K562 (cell line): ENCODE measurements at regions not wholly inside any gene's neighbourhood (a gene's known extent, or its start where the extent isn't known, plus 50 kb on each side); places are given as distances from the start of the nearest gene placed in this dataset.
"Not testable (repeated sequence)": the region's sequence is repeated elsewhere in the genome, so short reads cannot be mapped to it uniquely, and the experiment has no call there.

Source experiments
- ATAC-seq: fragments of 200-7000 bp; cut with Tn5 transposase; 3 replicates; pipeline ENCODE4 v1.9.1; 2020; ENCODE audit warnings: moderate library complexity
- BruUV-seq: library from RNA; stranded (reverse); fragments of 400-500 nt; replicated peaks from 2 replicates; lab custom pipeline; 2021; lab: Mats Ljungman, UMichigan
- CTCF ChIA-PET: fragments of 300-600 bp; formaldehyde crosslinking; extraction: SDS; loops from one replicate; lab custom pipeline; 2021; ENCODE audit warnings: low intra/inter-chr PET ratio; lab: Yijun Ruan, JAX
- POLR2A ChIA-PET: fragments of 300-600, 350-650 bp; sonication (Branson Sonifier 250); formaldehyde crosslinking; extraction: SDS; loops from one replicate; lab custom pipeline; 2021; ENCODE audit warnings: antibody characterized with exemption, inconsistent platforms; lab: Yijun Ruan, JAX
- DNase-seq, 4 experiments: peaks; one replicate each; pipeline versions ENCODE4 v3.0.0 to v3.0.0-alpha.2; 2011 to 2018; ENCODE audit warnings: low spot score in 3 of 4, mixed read lengths in 3 of 4; ENCODE audit errors: extremely low read depth in 1 of 4
- FAIRE-seq: peaks from 2 replicates; lab custom pipeline; 2011; peaks lifted over from hg19 to GRCh38; lab: Jason Lieb, UNC
- H2AFZ ChIP-seq: 2 replicates; pipeline ENCODE4 v1.6.0; 2011; ENCODE audit warnings: low read depth, low read length, control low read depth, inconsistent platforms
- H3K27ac ChIP-seq: fragments of 200-600 bp; 3 replicates; pipeline ENCODE4 v1.8.0; 2011; ENCODE audit warnings: low read depth, mild to moderate bottlenecking, control low read depth, inconsistent platforms, low read length, moderate library complexity, mixed read lengths; ENCODE audit errors: extremely low read depth
- H3K27me3 ChIP-seq, 2 experiments: fragments of 300-600 bp in 1 of 2; 2 replicates in 1 of 2; 3 replicates in 1 of 2; pipeline versions ENCODE4 v1.6.0 to v1.8.0; 2011; ENCODE audit warnings: inconsistent platforms in 2 of 2, low read length in 2 of 2, mild to moderate bottlenecking in 1 of 2, mixed read lengths in 1 of 2, moderate library complexity in 1 of 2; ENCODE audit not compliant: control insufficient read depth in 2 of 2, insufficient read depth in 2 of 2
- H3K36me3 ChIP-seq: fragments of 300-600 bp; 3 replicates; pipeline ENCODE4 v1.8.0; 2011; ENCODE audit warnings: mild to moderate bottlenecking, low read length, inconsistent platforms; ENCODE audit not compliant: control insufficient read depth, insufficient read depth
- H3K4me1 ChIP-seq, 2 experiments: fragments of 200-600 bp in 1 of 2; replicated peaks in 1 of 2; 2 replicates in 1 of 2; 3 replicates in 1 of 2; pipeline versions ENCODE4 v1.5.1 to v1.8.0; 2011; ENCODE audit warnings: inconsistent platforms in 2 of 2, low read length in 2 of 2, mild to moderate bottlenecking in 1 of 2, mixed read lengths in 1 of 2, moderate library complexity in 1 of 2; ENCODE audit not compliant: control insufficient read depth in 2 of 2, insufficient read depth in 2 of 2
- H3K4me2 ChIP-seq: 2 replicates; pipeline ENCODE4 v1.6.1; 2011; ENCODE audit warnings: low read length, control low read depth, inconsistent platforms, mixed read lengths; ENCODE audit not compliant: insufficient read depth
- H3K4me3 ChIP-seq: fragments of 200-600 bp; sonication (generic), shearing (Covaris generic); 2 replicates; pipeline ENCODE4 v1.5.1; 2016; ENCODE audit warnings: control low read depth, inconsistent platforms
- H3K79me2 ChIP-seq: fragments of 200-600 bp; 3 replicates; pipeline ENCODE4 v1.8.0; 2011; ENCODE audit warnings: low read length, inconsistent platforms; ENCODE audit not compliant: control insufficient read depth, insufficient read depth
- H3K9ac ChIP-seq, 2 experiments: 2 replicates each; pipeline versions ENCODE4 v1.6.0 to v1.6.1; 2011; ENCODE audit warnings: low read depth in 2 of 2, low read length in 2 of 2, control low read depth in 1 of 2, inconsistent platforms in 1 of 2, mild to moderate bottlenecking in 1 of 2, mixed read lengths in 1 of 2; ENCODE audit not compliant: insufficient read depth in 1 of 2
- H3K9me1 ChIP-seq: one replicate; pipeline ENCODE4 v1.6.0; 2011; ENCODE audit warnings: inconsistent platforms, mild to moderate bottlenecking, low read length, moderate library complexity; ENCODE audit not compliant: control insufficient read depth, insufficient read depth
- H3K9me3 ChIP-seq: replicated peaks from 2 replicates; pipeline ENCODE4 v1.5.1; 2011; ENCODE audit warnings: low read depth, low read length, inconsistent platforms; ENCODE audit not compliant: control insufficient read depth, insufficient read depth
- H4K20me1 ChIP-seq: replicated peaks from 2 replicates; pipeline ENCODE4 v1.6.1; 2011; ENCODE audit warnings: low read length, inconsistent platforms, mixed read lengths; ENCODE audit not compliant: control insufficient read depth, insufficient read depth
- RAD21 ChIP-seq, 2 experiments: fragments of 250-450 bp in 1 of 2; fragments of 450-650 bp in 1 of 2; sonication (Bioruptor Pico) in 1 of 2; formaldehyde crosslinking in 1 of 2; IDR thresholded peaks in 1 of 2; conservative IDR thresholded peaks in 1 of 2; 2 replicates each; pipeline versions ENCODE4 v1.4.0 to v1.8.0; 2020 to 2022; ENCODE audit warnings: mild to moderate bottlenecking in 2 of 2, moderate library complexity in 1 of 2
- WGBS: fragments of 100-300 bp; shearing (Covaris generic); methylation state at CpG from one replicate; pipeline ENCODE4 v1.1.6; 2016; ENCODE audit warnings: low coverage, mixed read lengths; ENCODE audit not compliant: insufficient coverage; ENCODE audit errors: missing lambda C conversion rate; 5-methylcytosine and 5-hydroxymethylcytosine counted together
- in situ Hi-C: fragments of 300-500 bp; cut with MboI; formaldehyde crosslinking; loops from 4 replicates; pipeline ENCODE4 v1.15.0; 2018; ENCODE audit warnings: inconsistent platforms, mixed read lengths
- intact Hi-C: fragments of 100-400 bp; cut with micrococcal nuclease; formaldehyde crosslinking; loops from 2 replicates; pipeline ENCODE4 v1.14.2; 2022

DNA sequence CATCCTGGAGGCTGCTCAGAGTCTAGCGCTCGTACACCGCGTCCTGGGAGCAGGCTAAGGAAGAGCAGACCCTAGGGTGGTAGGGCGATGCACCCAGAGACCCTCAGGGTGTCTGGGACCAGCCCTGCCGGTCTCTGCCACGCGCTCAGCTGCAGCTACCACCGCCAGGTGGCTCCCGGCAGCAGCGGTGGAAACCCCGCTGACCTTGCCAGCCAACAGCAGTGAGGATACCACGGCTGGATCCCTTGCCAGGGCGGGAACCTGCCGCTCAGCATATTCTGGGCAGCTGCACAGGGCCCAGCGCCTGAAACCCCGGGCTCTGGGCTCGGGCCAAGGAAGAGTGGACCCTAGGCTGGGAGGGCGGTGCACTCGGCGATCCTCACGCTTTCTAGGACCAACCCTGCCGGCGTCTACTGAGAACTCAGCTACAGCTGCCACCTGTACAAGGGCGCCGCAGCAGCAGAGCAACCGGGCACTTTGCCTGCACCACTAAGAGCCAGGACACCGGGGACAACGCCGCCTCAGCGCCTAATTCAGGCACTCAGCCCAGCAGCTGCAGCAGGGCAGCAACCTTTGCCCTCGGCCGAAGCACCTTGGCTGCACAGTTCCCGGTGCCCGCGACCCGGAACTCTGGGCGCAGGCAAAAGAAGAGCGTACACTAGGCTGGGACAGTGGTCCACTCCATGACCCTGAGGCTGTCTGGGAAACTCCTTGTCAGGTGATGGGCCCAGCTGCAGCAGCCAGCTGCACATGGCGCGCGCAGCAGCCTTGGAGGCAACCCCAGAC lies 80.8 kb downstream of the POTEB2 start:
- H3K27ac ChIP-seq, H4K20me1 ChIP-seq, H3K4me1 ChIP-seq, H3K9me3 ChIP-seq, H3K4me2 ChIP-seq, ATAC-seq, BruUV-seq, POLR2A ChIA-PET, H3K79me2 ChIP-seq, H3K9me1 ChIP-seq, H2AFZ ChIP-seq, H3K4me3 ChIP-seq, intact Hi-C loops, H3K27me3 ChIP-seq, DNase-seq, H3K9ac ChIP-seq, FAIRE-seq, CTCF ChIA-PET, H3K36me3 ChIP-seq: not testable (repeated sequence)
- WGBS, result no CpG with 5 or more reads among the region's 42 CpGs
- in situ Hi-C loops, result loop anchor here (25.0 kb wide), 2 partner anchors 477 to 1452 kb away; no protein-coding TSS in a partner anchor
- TF ChIP-seq RAD21 (CRISPR knock-in tag; conservative IDR thresholded peaks at IDR 0.05 in 1 of 2, IDR thresholded peaks at IDR 0.05 in 1 of 2), result peak in 1 of 2 experiments; percentile 11; a peak in 1 of 4 replicates
- TF ChIP-seq, all 486 proteins: peak for 1; not testable (repeated sequence) for 485

DNA sequence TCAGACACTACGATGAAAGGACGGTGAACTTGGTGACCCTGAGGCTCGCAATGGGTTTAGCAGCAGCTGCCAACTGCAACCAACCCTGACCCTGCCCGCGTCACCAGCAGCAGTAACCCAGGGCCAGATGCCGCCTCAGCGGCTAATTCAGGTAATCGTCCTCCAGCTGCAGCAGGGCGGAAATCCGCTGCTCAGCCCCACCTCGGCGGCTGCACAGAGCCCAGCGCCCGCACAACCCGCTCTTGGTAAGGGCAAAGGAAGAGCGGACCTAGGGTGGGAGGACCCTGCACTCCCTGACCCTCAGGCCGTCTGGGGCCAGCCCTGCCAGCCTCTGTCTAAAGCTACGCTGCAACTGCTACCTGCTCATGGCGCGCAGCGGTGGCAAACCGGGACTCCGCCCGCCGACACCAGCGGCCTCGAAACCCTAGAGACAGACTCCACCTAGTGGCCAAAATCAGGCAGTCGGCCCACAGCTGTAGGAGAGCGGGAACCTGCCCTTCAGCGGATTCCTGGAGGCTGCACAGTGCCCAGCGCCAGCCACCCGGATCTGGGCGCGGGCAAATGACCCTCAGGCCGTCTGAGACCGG lies 82.4 kb downstream of the POTEB2 start:
- H3K27ac ChIP-seq, intact Hi-C loops, CTCF ChIA-PET, H3K36me3 ChIP-seq, DNase-seq, H3K4me3 ChIP-seq, H3K4me1 ChIP-seq, ATAC-seq, H4K20me1 ChIP-seq, H3K9ac ChIP-seq, H3K79me2 ChIP-seq, H3K27me3 ChIP-seq, H2AFZ ChIP-seq, H3K9me3 ChIP-seq, H3K9me1 ChIP-seq, BruUV-seq, H3K4me2 ChIP-seq, POLR2A ChIA-PET, FAIRE-seq: not testable (repeated sequence)
- WGBS, result 0% methylated on average over 4 of the region's 36 CpGs
- in situ Hi-C loops, result loop anchor here (25.0 kb wide), 2 partner anchors 479 to 1454 kb away; no protein-coding TSS in a partner anchor

GRCh38 chr15:20775412-20775811 lies 90.7 kb downstream of the POTEB2 start:
- FAIRE-seq, ATAC-seq: not testable (repeated sequence)
- in situ Hi-C loops, result loop anchor here (25.0 kb wide), 2 partner anchors 487 to 1462 kb away; no protein-coding TSS in a partner anchor

More at GRCh38 chr15:20775412-20775811, 90.7 kb downstream of the POTEB2 start:
- H3K27me3 ChIP-seq, DNase-seq, H4K20me1 ChIP-seq, POLR2A ChIA-PET, H2AFZ ChIP-seq, intact Hi-C loops, H3K4me2 ChIP-seq, H3K27ac ChIP-seq, H3K79me2 ChIP-seq, H3K4me1 ChIP-seq, H3K9ac ChIP-seq, H3K36me3 ChIP-seq, H3K4me3 ChIP-seq, H3K9me3 ChIP-seq, BruUV-seq, H3K9me1 ChIP-seq, CTCF ChIA-PET: not testable (repeated sequence)
- WGBS, result no CpG with 5 or more reads among the region's 41 CpGs
